Spinal cord (tissue), 9 donors: ENCODE measurements at regions not wholly inside any gene's neighbourhood (a gene's known extent, or its start where the extent isn't known, plus 50 kb on each side); places are given as distances from the start of the nearest gene placed in this dataset.

Source experiments
- DNase-seq, 6 donors: peaks; one replicate each; pipeline versions ENCODE4 v3.0.0 to v3.0.0-alpha.2; 2013 to 2015; ENCODE audit warnings: low spot score in 6 of 6, low read depth in 4 of 6
- H3K27ac ChIP-seq: one replicate; pipeline ENCODE4 v1.5.1; 2013; ENCODE audit warnings: low read depth, low read length, control low read depth
- H3K27me3 ChIP-seq: one replicate; pipeline ENCODE4 v1.6.1; 2013; ENCODE audit warnings: low read length; ENCODE audit not compliant: control insufficient read depth, insufficient read depth
- H3K36me3 ChIP-seq: one replicate; pipeline ENCODE4 v1.6.1; 2013; ENCODE audit warnings: low read length; ENCODE audit not compliant: control insufficient read depth, insufficient read depth
- H3K4me1 ChIP-seq: one replicate; pipeline ENCODE4 v1.6.1; 2013; ENCODE audit warnings: low read length; ENCODE audit not compliant: control insufficient read depth, insufficient read depth
- H3K4me3 ChIP-seq: one replicate; pipeline ENCODE4 v1.5.1; 2013; ENCODE audit warnings: low read depth, low read length, control low read depth
- H3K9me3 ChIP-seq: one replicate; pipeline ENCODE4 v1.6.1; 2013; ENCODE audit warnings: low read length; ENCODE audit not compliant: control insufficient read depth, insufficient read depth
- whole genome bisulfite sequencing: methylation state at CpG from one replicate; pipeline ENCODE4 v1.1.5; 2013; ENCODE audit warnings: missing lambda C conversion rate; ENCODE audit not compliant: insufficient coverage; 5-methylcytosine and 5-hydroxymethylcytosine counted together
- donor health status: healthy.

DNA sequence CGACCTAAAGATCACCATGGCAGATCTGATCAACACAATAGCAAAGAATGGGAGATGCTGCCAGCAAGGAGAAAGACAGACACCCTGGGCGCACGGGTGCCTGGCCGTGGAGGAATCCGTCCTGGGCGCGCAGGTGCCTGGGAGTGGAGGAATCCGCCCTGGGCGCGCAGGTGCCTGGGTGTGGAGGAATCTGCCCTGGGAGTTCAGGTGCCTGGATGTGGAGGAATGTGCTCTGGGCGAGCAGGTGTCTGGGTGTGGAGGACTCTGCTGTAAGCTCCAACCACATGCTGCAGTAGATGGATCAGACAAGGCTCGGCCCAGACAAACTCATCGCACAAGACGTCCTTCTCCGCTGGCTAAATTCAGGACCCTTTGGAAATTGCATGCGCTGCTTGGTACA lies 346.3 kb upstream of the ADARB2 start:
- no peaks in the 10 kb centered on the region for H3K36me3 ChIP-seq
- H3K27me3 ChIP-seq: no peaks in the 10 kb centered on the region
- no peak overlapping the region for H3K27ac ChIP-seq
- no peak for DNase-seq
- H3K4me3 ChIP-seq: no peak overlapping the region
- H3K9me3 ChIP-seq: no peaks in the 10 kb centered on the region
- H3K4me1 ChIP-seq: no peaks in the 10 kb centered on the region
- WGBS: 95% methylated on average over 16 of the region's 16 CpGs

DNA sequence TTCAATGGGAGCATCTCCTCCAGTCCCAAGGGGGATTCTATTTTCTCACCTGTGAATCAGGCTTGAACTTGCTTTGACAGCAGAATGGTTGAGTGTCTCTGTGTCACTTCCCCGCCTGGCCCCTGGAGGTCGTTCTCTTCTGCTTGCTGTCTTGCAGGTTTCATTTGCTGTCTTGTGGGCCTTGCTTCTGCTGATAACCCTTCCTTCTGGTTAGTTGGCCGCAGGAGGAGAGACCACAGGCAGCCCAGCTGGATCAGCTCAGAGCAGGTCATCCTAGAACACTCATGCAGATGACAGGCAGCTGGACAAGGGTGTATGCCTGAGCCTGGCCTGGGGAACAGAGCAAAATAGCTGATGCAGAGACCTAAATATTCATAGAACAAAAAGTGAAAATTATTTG lies 344.2 kb upstream of the ADARB2 start:
- WGBS: 52% methylated on average over 3 of the region's 3 CpGs
- H3K27me3 ChIP-seq: no peaks in the 10 kb centered on the region
- H3K4me3 ChIP-seq: no peak overlapping the region
- no peak for DNase-seq
- no peak overlapping the region for H3K27ac ChIP-seq
- no peaks in the 10 kb centered on the region for H3K36me3 ChIP-seq
- H3K9me3 ChIP-seq: no peaks in the 10 kb centered on the region
- H3K4me1 ChIP-seq: no peaks in the 10 kb centered on the region

- no peaks in the 10 kb centered on the region for H3K4me1 ChIP-seq
- H3K9me3 ChIP-seq: no peaks in the 10 kb centered on the region
- no peak overlapping the region for H3K27ac ChIP-seq
- WGBS: 66% methylated on average over 3 of the region's 4 CpGs
- no peak overlapping the region for H3K4me3 ChIP-seq
- DNase-seq: no peak
- no peaks in the 10 kb centered on the region for H3K27me3 ChIP-seq
- H3K36me3 ChIP-seq: no peaks in the 10 kb centered on the region
Measured at GRCh38 chr10:2079603-2080078, 342.3 kb upstream of the ADARB2 start.

DNA sequence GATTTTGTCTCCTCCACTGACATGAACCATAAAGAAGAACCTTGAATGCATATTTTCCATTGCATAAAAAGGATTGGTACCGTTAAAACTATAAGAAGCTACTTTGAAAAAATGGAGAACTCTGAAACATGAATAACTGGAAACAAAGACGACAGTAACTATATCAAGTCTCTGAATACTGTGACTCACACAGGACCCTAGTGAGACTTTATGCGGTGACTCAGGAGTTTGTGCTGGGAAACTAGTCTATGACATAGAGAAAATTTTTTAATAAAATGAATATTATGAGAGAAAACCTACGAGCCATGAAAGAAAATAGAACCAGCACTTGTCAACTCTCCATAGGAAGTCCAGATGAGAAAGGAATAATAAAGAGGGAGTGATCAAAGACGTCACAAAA lies 339.9 kb upstream of the ADARB2 start:
- Histone ChIP-seq H3K27me3 (no peaks in the 10 kb centered on the region), H3K9me3 (no peaks in the 10 kb centered on the region), H3K36me3 (no peaks in the 10 kb centered on the region), H3K27ac (no peak overlapping the region), H3K4me3 (no peak overlapping the region), H3K4me1 (no peaks in the 10 kb centered on the region)
- DNase-seq: no peak
- no CpG with 5 or more reads among the region's 5 CpGs for WGBS

GRCh38 chr10:2076528-2076927 lies 339.2 kb upstream of the ADARB2 start:
- Histone ChIP-seq H3K4me1 (no peaks in the 10 kb centered on the region), H3K27ac (no peak overlapping the region), H3K36me3 (no peaks in the 10 kb centered on the region), H3K4me3 (no peak overlapping the region), H3K9me3 (no peaks in the 10 kb centered on the region), H3K27me3 (no peaks in the 10 kb centered on the region)
- no peak for DNase-seq
- 90% methylated on average over 10 of the region's 11 CpGs for WGBS

GRCh38 chr10:2067015-2067414 lies 329.7 kb upstream of the ADARB2 start:
- no peaks in the 10 kb centered on the region for H3K4me1 ChIP-seq
- no peak for DNase-seq
- no peaks in the 10 kb centered on the region for H3K27me3 ChIP-seq
- no peak overlapping the region for H3K4me3 ChIP-seq
- WGBS: no CpG with 5 or more reads among the region's 2 CpGs
- H3K9me3 ChIP-seq: no peaks in the 10 kb centered on the region
- H3K27ac ChIP-seq: no peak overlapping the region
- H3K36me3 ChIP-seq: no peaks in the 10 kb centered on the region

- H3K27me3 ChIP-seq: no peaks in the 10 kb centered on the region
- 100% methylated on average over 1 of the region's 3 CpGs for WGBS
- no peaks in the 10 kb centered on the region for H3K36me3 ChIP-seq
- H3K27ac ChIP-seq: no peak overlapping the region
- no peak overlapping the region for H3K4me3 ChIP-seq
- H3K4me1 ChIP-seq: no peaks in the 10 kb centered on the region
- no peak for DNase-seq
- no peaks in the 10 kb centered on the region for H3K9me3 ChIP-seq
Measured at GRCh38 chr10:2054728-2055127, 317.4 kb upstream of the ADARB2 start.

DNA sequence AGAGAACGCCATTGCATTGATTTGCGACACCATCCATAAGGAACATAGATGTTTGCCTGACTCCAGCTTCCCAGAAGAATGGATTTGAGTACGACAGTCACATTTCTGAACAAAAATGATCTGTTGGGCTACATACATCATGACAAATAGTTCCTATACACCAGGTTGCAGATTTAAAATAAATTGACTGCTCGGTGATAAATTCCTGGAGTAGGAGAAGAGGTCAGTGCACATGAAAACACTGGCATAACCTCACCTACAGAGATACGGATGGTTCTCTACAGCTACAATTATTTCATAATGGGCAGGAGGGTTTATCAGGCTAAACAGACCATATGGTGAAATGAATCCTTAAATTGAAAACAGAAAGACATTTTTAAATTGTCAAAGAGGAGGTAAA lies 316.5 kb upstream of the ADARB2 start:
- H3K4me1 ChIP-seq: no peaks in the 10 kb centered on the region
- no peak for DNase-seq
- 89% methylated on average over 3 of the region's 5 CpGs for WGBS
- no peak overlapping the region for H3K4me3 ChIP-seq
- no peak overlapping the region for H3K27ac ChIP-seq
- H3K9me3 ChIP-seq: peaks cover 4% of the 10 kb centered on the region
- no peaks in the 10 kb centered on the region for H3K27me3 ChIP-seq
- H3K36me3 ChIP-seq: no peaks in the 10 kb centered on the region

DNA sequence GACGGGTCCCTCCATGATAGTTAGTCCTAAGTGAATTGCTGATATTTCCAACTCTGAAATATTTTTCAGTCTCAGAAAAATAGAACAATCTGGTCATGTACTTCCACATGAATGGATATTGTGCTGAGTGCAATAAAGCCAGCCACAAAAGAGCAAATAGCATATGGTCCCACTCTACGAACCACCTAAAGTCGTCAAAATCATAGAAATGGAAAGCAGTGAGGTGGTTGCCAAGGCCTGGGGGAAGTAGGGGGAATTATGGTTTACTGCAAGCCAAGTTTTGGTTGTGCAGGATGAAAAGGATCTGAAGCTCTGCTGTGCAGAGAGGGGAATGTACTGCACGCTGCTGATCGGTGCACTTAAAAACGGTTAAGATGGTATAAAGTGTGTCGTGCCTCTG lies 313.8 kb upstream of the ADARB2 start:
- Histone ChIP-seq H3K27ac (no peak overlapping the region), H3K36me3 (no peaks in the 10 kb centered on the region), H3K4me3 (no peak overlapping the region), H3K9me3 (peaks cover 4% of the 10 kb centered on the region), H3K4me1 (no peaks in the 10 kb centered on the region), H3K27me3 (no peaks in the 10 kb centered on the region)
- DNase-seq: peak in 1 of 6 donors; percentile 25
- 94% methylated on average over 3 of the region's 7 CpGs for WGBS

- no peaks in the 10 kb centered on the region for H3K27me3 ChIP-seq
- DNase-seq: no peak
- no peaks in the 10 kb centered on the region for H3K36me3 ChIP-seq
- peaks cover 4% of the 10 kb centered on the region for H3K9me3 ChIP-seq
- no peaks in the 10 kb centered on the region for H3K4me1 ChIP-seq
- no peak overlapping the region for H3K4me3 ChIP-seq
- H3K27ac ChIP-seq: no peak overlapping the region
Measured at GRCh38 chr10:2049560-2049959, 312.2 kb upstream of the ADARB2 start.
